Neural cell (in vitro differentiated cells): ENCODE measurements at regions not wholly inside any gene's neighbourhood (a gene's known extent, or its start where the extent isn't known, plus 50 kb on each side); places are given as distances from the start of the nearest gene placed in this dataset.

ENCODE experiments used
- H2AFZ ChIP-seq: fragments of 200-600, 300-800 bp; sonication (generic), shearing (Covaris generic); 2 replicates; pipeline ENCODE4 v1.6.0; 2014; ENCODE audit warnings: low read depth, mild to moderate bottlenecking, antibody characterized with exemption, low read length, moderate library complexity
- H3F3A ChIP-seq: fragments of 200-600 bp; shearing (Covaris generic); 2 replicates; pipeline ENCODE4 v1.6.1; 2016; ENCODE audit warnings: mild to moderate bottlenecking, moderate library complexity, mixed read lengths, antibody characterized with exemption, low read length; ENCODE audit not compliant: insufficient read depth, poor library complexity, severe bottlenecking
- H3K27ac ChIP-seq: fragments of 200-600, 300-800 bp; sonication (generic), shearing (Covaris generic); 2 replicates; pipeline ENCODE4 v1.5.1; 2014; ENCODE audit warnings: mild to moderate bottlenecking, low read length, moderate library complexity
- H3K27me3 ChIP-seq: fragments of 300-800, 200-600 bp; sonication (generic), shearing (Covaris generic); 2 replicates; pipeline ENCODE4 v1.6.0; 2014; ENCODE audit warnings: mild to moderate bottlenecking, low read depth, low read length, moderate library complexity; ENCODE audit not compliant: insufficient read depth
- H3K36me3 ChIP-seq: fragments of 300-800, 200-600 bp; sonication (generic), shearing (Covaris generic); 2 replicates; pipeline ENCODE4 v1.5.1; 2014; ENCODE audit warnings: mild to moderate bottlenecking, antibody characterized with exemption, low read length, moderate library complexity; ENCODE audit not compliant: insufficient read depth
- H3K4me2 ChIP-seq: fragments of 300-800, 200-600 bp; sonication (generic), shearing (Covaris generic); 2 replicates; pipeline ENCODE4 v1.6.0; 2014; ENCODE audit warnings: mild to moderate bottlenecking, low read length
- H3K4me3 ChIP-seq: fragments of 300-800, 200-600 bp; sonication (generic), shearing (Covaris generic); 2 replicates; pipeline ENCODE4 v1.5.1; 2014; ENCODE audit warnings: mild to moderate bottlenecking, low read length, moderate library complexity
- H3K79me2 ChIP-seq: fragments of 200-600 bp; shearing (Covaris generic); replicated peaks from 2 replicates; pipeline ENCODE4 v1.6.0; 2014; ENCODE audit warnings: mild to moderate bottlenecking, low read length, moderate library complexity; ENCODE audit not compliant: insufficient read depth
- H3K9ac ChIP-seq: fragments of 300-800, 200-600 bp; sonication (generic), shearing (Covaris generic); 2 replicates; pipeline ENCODE4 v1.6.1; 2016; ENCODE audit warnings: mild to moderate bottlenecking, low read length, mixed read lengths
- H3K9me2 ChIP-seq: fragments of 200-600 bp; shearing (Covaris generic); 2 replicates; pipeline ENCODE4 v1.6.1; 2016; ENCODE audit warnings: mild to moderate bottlenecking, low read length, mixed read lengths; ENCODE audit not compliant: insufficient read depth
- H3K9me3 ChIP-seq: fragments of 200-600, 300-800 bp; sonication (generic), shearing (Covaris generic); 2 replicates; pipeline ENCODE4 v1.6.1; 2016; ENCODE audit warnings: mild to moderate bottlenecking, mixed run types, low read length, moderate library complexity, mixed read lengths
- H4K20me1 ChIP-seq: fragments of 200-600 bp; shearing (Covaris generic); 2 replicates; pipeline ENCODE4 v1.6.1; 2016; ENCODE audit warnings: mild to moderate bottlenecking, mixed run types; ENCODE audit not compliant: insufficient read depth
- EP300 ChIP-seq: fragments of 450-650 bp; conservative IDR thresholded peaks from 2 replicates; pipeline ENCODE4 v1.6.1; 2014; ENCODE audit warnings: antibody characterized with exemption, mild to moderate bottlenecking, moderate library complexity; ENCODE audit not compliant: poor library complexity, severe bottlenecking
- EZH2 ChIP-seq: fragments of 200-600, 300-800 bp; shearing (Covaris generic), sonication (generic); IDR thresholded peaks from 2 replicates; pipeline ENCODE4 v1.6.1; 2014; ENCODE audit warnings: antibody characterized with exemption, low read length, borderline replicate concordance, mild to moderate bottlenecking; ENCODE audit not compliant: insufficient read depth, poor library complexity, severe bottlenecking
- MXI1 ChIP-seq: fragments of 450-650 bp; conservative IDR thresholded peaks from 2 replicates; pipeline ENCODE4 v1.6.1; 2014; ENCODE audit warnings: antibody characterized with exemption, mild to moderate bottlenecking; ENCODE audit not compliant: poor library complexity, severe bottlenecking
- POLR2AphosphoS5 ChIP-seq: IDR thresholded peaks from 2 replicates; pipeline ENCODE4 v1.6.1; 2012
- RAD21 ChIP-seq: fragments of 450-650 bp; conservative IDR thresholded peaks from 2 replicates; pipeline ENCODE4 v1.6.1; 2014; ENCODE audit warnings: antibody characterized with exemption, mild to moderate bottlenecking, moderate library complexity
- SMC3 ChIP-seq: fragments of 450-650 bp; conservative IDR thresholded peaks from 2 replicates; pipeline ENCODE4 v1.6.1; 2014; ENCODE audit warnings: antibody characterized with exemption, mild to moderate bottlenecking, moderate library complexity; ENCODE audit not compliant: poor library complexity
- TAF1 ChIP-seq: IDR thresholded peaks from 2 replicates; pipeline ENCODE4 v1.6.1; 2012; ENCODE audit warnings: low read depth
- TF ChIP-seq, protein P1 (sequence below): fragments of 450-650 bp; IDR thresholded peaks from 2 replicates; pipeline ENCODE4 v1.5.1; 2014; ENCODE audit warnings: antibody characterized with exemption, mild to moderate bottlenecking, moderate library complexity; ENCODE audit not compliant: poor library complexity, severe bottlenecking
- TF ChIP-seq, protein P2 (sequence below): IDR thresholded peaks from 2 replicates; pipeline ENCODE4 v1.6.1; 2012; ENCODE audit warnings: borderline replicate concordance

DNA sequence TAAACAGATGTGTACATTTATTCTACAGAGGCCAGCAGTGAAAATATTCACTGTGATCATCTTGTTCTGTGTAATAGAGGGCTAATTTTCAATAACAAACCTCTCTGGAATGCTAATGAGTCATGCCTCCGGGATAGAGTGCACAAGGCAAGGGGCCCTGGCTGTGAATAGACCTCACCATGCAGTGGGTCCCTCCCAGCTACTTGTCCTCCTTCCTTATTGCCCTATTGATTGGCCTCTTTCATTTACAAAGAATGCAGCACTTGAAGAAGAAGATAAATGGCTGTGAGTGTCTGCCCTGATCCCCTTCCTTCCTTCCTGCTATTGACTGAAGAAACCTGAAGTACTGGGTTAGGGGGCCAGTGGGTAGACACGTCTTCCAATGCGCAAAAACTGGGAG lies 436.3 kb downstream of the WDR72 start:
- Histone ChIP-seq H3K79me2 (no peaks in the 10 kb centered on the region), H2AFZ (no peak overlapping the region), H3F3A (no peaks in the 10 kb centered on the region)

DNA sequence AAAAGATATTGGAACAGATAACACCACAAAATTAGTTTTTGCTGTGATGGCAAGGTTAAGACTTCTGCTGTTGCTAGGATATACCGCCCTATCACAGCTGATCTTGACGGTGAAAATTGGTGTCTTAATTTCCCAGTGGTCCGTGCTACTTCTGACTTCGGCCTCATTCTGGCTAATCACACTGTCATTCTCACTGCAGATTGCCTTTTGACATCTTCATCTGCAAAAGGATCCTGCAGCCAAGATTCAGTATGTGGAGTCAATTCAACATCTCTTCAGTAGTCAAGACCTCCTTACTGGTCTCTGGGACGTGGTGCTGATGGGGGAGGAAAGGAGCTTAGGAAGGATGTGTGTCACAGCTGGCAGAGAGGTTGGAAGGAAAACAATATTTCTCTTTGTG lies 438.6 kb downstream of the WDR72 start:
- TF ChIP-seq, protein P1, sequence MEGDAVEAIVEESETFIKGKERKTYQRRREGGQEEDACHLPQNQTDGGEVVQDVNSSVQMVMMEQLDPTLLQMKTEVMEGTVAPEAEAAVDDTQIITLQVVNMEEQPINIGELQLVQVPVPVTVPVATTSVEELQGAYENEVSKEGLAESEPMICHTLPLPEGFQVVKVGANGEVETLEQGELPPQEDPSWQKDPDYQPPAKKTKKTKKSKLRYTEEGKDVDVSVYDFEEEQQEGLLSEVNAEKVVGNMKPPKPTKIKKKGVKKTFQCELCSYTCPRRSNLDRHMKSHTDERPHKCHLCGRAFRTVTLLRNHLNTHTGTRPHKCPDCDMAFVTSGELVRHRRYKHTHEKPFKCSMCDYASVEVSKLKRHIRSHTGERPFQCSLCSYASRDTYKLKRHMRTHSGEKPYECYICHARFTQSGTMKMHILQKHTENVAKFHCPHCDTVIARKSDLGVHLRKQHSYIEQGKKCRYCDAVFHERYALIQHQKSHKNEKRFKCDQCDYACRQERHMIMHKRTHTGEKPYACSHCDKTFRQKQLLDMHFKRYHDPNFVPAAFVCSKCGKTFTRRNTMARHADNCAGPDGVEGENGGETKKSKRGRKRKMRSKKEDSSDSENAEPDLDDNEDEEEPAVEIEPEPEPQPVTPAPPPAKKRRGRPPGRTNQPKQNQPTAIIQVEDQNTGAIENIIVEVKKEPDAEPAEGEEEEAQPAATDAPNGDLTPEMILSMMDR: no peak
- TF ChIP-seq EP300: peak; percentile 44
- no peak for TF ChIP-seq EZH2
- peak; percentile 21 for TF ChIP-seq POLR2AphosphoS5
- TF ChIP-seq MXI1: no peak
- no peak for TF ChIP-seq RAD21
- no peak for TF ChIP-seq TAF1
- TF ChIP-seq, protein P2, sequence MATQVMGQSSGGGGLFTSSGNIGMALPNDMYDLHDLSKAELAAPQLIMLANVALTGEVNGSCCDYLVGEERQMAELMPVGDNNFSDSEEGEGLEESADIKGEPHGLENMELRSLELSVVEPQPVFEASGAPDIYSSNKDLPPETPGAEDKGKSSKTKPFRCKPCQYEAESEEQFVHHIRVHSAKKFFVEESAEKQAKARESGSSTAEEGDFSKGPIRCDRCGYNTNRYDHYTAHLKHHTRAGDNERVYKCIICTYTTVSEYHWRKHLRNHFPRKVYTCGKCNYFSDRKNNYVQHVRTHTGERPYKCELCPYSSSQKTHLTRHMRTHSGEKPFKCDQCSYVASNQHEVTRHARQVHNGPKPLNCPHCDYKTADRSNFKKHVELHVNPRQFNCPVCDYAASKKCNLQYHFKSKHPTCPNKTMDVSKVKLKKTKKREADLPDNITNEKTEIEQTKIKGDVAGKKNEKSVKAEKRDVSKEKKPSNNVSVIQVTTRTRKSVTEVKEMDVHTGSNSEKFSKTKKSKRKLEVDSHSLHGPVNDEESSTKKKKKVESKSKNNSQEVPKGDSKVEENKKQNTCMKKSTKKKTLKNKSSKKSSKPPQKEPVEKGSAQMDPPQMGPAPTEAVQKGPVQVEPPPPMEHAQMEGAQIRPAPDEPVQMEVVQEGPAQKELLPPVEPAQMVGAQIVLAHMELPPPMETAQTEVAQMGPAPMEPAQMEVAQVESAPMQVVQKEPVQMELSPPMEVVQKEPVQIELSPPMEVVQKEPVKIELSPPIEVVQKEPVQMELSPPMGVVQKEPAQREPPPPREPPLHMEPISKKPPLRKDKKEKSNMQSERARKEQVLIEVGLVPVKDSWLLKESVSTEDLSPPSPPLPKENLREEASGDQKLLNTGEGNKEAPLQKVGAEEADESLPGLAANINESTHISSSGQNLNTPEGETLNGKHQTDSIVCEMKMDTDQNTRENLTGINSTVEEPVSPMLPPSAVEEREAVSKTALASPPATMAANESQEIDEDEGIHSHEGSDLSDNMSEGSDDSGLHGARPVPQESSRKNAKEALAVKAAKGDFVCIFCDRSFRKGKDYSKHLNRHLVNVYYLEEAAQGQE: no peak
- TF ChIP-seq SMC3: no peak
- Histone ChIP-seq H3K27ac (peak overlapping the region; percentile 47), H3K79me2 (no peaks in the 10 kb centered on the region), H3K9ac (no peak overlapping the region), H3F3A (no peaks in the 10 kb centered on the region), H4K20me1 (no peaks in the 10 kb centered on the region), H3K9me2 (no peaks in the 10 kb centered on the region), H3K4me2 (peak overlapping the region; percentile 23), H3K9me3 (no peaks in the 10 kb centered on the region), H3K36me3 (no peaks in the 10 kb centered on the region), H3K4me3 (peak overlapping the region; percentile 40), H3K27me3 (no peaks in the 10 kb centered on the region), H2AFZ (no peak overlapping the region)

More for the DNA sequence above, 436.3 kb downstream of the WDR72 start:
- H3K36me3 ChIP-seq: no peaks in the 10 kb centered on the region
- TF ChIP-seq EZH2: no peak
- no peak for TF ChIP-seq TAF1
- TF ChIP-seq RAD21: no peak
- TF ChIP-seq EP300: no peak
- TF ChIP-seq MXI1: no peak
- no peak for TF ChIP-seq POLR2AphosphoS5
- TF ChIP-seq, protein P1: no peak
- TF ChIP-seq, protein P2: no peak
- TF ChIP-seq SMC3: no peak
- no peak overlapping the region for H3K4me3 ChIP-seq
- no peaks in the 10 kb centered on the region for H3K27me3 ChIP-seq
- H3K4me2 ChIP-seq: no peak overlapping the region
- no peaks in the 10 kb centered on the region for H3K9me3 ChIP-seq
- no peaks in the 10 kb centered on the region for H3K9me2 ChIP-seq
- H3K9ac ChIP-seq: no peak overlapping the region
- no peaks in the 10 kb centered on the region for H4K20me1 ChIP-seq
- H3K27ac ChIP-seq: no peak overlapping the region
